AG09319 (cell line): ENCODE measurements at regions not wholly inside any gene's neighbourhood (a gene's known extent, or its start where the extent isn't known, plus 50 kb on each side); places are given as distances from the start of the nearest gene placed in this dataset.

Experiments used
- DNase-seq: peaks from one replicate; pipeline ENCODE4 v3.0.0-alpha.2; 2010; ENCODE audit warnings: low read depth; ENCODE audit errors: extremely low read depth
- TF ChIP-seq, protein P1 (sequence below): IDR thresholded peaks from 2 replicates; pipeline ENCODE4 v1.5.1; 2011; ENCODE audit warnings: low read depth, mild to moderate bottlenecking, inconsistent platforms, low read length, moderate library complexity

DNA sequence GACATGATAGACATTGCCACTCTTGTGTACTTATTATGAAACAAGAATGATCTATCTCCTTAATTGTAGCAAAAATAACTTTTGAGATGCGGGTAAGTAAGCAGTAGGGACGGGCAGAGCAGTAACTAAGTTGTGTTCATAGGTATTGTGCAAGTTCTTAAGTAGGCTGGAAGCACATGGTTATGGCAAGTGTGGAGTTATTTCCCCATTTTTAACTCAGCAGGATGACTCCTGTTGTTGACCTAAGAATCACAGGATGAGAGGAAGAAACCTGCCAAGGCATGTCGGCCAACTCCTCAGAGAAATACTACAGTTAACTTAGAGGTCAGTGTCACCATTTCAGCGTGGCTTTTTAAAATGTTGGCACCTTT lies 51.1 kb upstream of the FN1 start:
- DNase-seq: no peak

DNA sequence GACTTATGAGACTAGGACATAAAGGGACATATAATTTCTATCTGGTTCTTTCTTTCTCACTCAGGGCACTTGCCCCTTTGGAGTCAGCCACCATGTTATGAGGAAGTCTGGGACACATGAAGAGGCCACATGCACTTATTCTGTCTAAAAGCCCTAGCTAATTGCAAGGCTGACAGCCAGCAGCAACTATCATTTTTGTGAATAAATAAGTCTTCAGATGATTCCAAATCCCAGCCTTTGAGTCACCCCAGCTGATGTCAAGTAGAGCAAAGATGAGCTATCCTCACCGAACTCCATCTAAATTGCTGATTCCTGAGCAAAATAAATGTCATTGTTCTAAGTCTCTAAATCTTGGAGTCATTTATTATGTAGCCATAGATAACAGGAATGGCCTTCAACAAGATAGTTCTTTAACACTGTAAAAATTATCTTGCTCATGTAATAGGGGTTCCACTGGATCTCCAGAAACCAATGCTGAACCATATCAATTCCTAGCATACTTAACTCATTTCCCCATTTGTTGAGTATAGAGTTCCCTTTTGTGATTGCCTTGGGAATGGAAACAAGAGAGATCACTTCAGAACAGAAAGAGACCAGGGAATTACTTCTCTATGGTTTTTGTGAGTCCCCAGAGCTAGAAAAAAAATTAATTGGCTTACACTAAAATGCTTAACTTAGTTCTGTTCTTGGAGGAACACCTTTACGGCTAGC lies 50.6 kb upstream of the FN1 start:
- TF ChIP-seq, protein P1, sequence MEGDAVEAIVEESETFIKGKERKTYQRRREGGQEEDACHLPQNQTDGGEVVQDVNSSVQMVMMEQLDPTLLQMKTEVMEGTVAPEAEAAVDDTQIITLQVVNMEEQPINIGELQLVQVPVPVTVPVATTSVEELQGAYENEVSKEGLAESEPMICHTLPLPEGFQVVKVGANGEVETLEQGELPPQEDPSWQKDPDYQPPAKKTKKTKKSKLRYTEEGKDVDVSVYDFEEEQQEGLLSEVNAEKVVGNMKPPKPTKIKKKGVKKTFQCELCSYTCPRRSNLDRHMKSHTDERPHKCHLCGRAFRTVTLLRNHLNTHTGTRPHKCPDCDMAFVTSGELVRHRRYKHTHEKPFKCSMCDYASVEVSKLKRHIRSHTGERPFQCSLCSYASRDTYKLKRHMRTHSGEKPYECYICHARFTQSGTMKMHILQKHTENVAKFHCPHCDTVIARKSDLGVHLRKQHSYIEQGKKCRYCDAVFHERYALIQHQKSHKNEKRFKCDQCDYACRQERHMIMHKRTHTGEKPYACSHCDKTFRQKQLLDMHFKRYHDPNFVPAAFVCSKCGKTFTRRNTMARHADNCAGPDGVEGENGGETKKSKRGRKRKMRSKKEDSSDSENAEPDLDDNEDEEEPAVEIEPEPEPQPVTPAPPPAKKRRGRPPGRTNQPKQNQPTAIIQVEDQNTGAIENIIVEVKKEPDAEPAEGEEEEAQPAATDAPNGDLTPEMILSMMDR: no peak
- DNase-seq: no peak

More for the DNA sequence above, 51.1 kb upstream of the FN1 start:
- TF ChIP-seq, protein P1: no peak
